ENCODE measurements at regions not wholly inside any gene's neighbourhood (a gene's known extent, or its start where the extent isn't known, plus 50 kb on each side); places are given as distances from the start of the nearest gene placed in this dataset.
"Not testable (repeated sequence)": the region's sequence is repeated elsewhere in the genome, so short reads cannot be mapped to it uniquely, and the experiment has no call there.

DNA sequence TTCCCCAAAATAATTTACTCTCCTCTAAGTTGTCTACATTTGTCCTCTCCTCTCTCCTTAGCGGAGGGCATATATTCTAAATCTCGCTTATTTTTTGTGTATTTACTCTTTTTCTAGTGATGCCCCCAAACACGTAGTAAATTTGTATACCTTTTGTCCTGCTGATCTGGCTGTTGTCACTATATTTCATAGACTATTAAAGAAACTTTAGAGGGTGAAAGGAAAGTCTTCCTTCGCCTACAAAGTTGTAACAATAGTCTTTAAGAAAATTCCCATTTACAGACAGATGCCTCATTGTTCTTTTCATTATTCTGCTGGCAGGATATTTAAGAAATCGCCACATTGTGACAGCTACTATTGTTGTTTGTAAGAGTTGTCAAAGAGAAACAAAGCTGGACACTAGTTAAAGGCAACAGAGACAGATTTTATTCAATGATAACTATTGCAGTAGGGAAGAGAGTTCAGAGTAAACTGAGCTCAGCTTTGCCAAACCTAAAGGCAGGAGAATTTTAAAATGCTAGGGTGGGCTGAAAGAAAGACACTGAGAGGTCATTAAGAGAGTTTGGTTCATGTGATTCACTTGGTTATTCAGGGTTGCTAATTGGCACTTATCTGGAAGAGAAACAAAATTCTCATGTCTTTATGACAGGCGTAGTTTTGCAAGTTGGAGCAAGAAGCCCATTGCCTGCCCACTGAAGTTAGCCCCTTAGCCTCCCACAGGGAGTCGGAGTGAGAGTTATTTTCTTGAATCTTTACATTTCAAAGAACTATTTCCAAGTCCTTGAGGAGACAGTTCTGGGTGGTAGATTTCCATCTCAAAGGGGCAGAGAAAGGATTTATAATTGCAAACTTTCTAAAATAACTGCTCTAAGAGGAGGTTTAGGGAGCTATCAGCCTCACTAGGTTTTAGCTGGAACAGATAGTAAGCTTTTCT, 1272.5 kb upstream of the SEL1L start:
- H3K4me3 ChIP-seq (ENCODE audit: low read depth, low read length) = no peak overlapping the region
- no peaks in the 10 kb centered on the region for H3K4me1 ChIP-seq (ENCODE audit: control insufficient read depth, insufficient read depth, low read length)
- no peaks in the 10 kb centered on the region for H3K36me3 ChIP-seq (ENCODE audit: control insufficient read depth in 2 of 2, insufficient read depth in 1 of 2, low read length in 2 of 2)
- no peaks in the 10 kb centered on the region for H3K9me3 ChIP-seq (ENCODE audit: control insufficient read depth, insufficient read depth, low read depth, low read length)
- H3K27ac ChIP-seq (ENCODE audit: extremely low read depth, low read depth, low read length) = no peak overlapping the region
- no peak for TF ChIP-seq ZSCAN30 (tag by site-specific recombination; IDR thresholded peaks at IDR 0.05)
- no peak for TF ChIP-seq ZNF623 (tag by site-specific recombination; IDR thresholded peaks at IDR 0.05)
- ChIA-PET POLR2A (no interaction called here), CTCF (no interaction called here)

DNA sequence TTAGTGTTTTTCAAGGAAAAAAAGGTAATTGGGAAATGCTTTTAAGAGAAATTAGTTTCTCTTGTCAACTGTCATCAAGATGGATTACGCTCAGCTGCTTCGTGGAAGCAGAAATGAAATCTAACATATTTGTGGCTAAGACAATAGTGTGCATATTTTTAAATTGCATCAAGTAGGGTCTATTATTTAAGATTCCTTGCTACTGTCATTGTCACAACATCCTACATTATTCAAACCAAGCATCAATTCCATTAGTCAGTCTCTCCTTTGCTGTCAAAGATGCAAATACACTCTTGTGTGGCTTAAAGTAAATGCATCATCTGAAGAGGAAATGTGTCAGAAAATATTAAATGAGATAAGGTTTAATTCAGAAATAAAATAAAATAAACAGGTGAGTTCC, 1277.6 kb upstream of the SEL1L start:
- no peak overlapping the region for H3K27ac ChIP-seq (ENCODE audit: extremely low read depth, low read depth, low read length)
- ChIA-PET POLR2A (no interaction called here), CTCF (no interaction called here)
- no peaks in the 10 kb centered on the region for H3K36me3 ChIP-seq (ENCODE audit: control insufficient read depth in 2 of 2, insufficient read depth in 1 of 2, low read length in 2 of 2)
- H3K9me3 ChIP-seq (ENCODE audit: control insufficient read depth, insufficient read depth, low read depth, low read length) = no peaks in the 10 kb centered on the region
- TF ChIP-seq ZNF23 (tag by site-specific recombination; IDR thresholded peaks at IDR 0.05; ENCODE audit: borderline replicate concordance) (no peak), ZNF366 (tag by site-specific recombination; conservative IDR thresholded peaks at IDR 0.05) (no peak), HIC1 (tag by site-specific recombination; IDR thresholded peaks at IDR 0.05) (no peak), ZNF292 (tag by site-specific recombination; IDR thresholded peaks at IDR 0.05; ENCODE audit: borderline replicate concordance, low read depth) (no peak), ZNF747 (tag by site-specific recombination; IDR thresholded peaks at IDR 0.05) (no peak), RBAK (tag by site-specific recombination; IDR thresholded peaks at IDR 0.05) (no peak), ZNF114 (tag by site-specific recombination; IDR thresholded peaks at IDR 0.05) (no peak), ZNF777 (tag by site-specific recombination; IDR thresholded peaks at IDR 0.05; ENCODE audit: borderline replicate concordance) (no peak), ZNF37A (tag by site-specific recombination; IDR thresholded peaks at IDR 0.05) (no peak)
- TF ChIP-seq, protein P1, sequence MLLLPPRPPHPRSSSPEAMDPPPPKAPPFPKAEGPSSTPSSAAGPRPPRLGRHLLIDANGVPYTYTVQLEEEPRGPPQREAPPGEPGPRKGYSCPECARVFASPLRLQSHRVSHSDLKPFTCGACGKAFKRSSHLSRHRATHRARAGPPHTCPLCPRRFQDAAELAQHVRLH (tag by site-specific recombination; IDR thresholded peaks at IDR 0.05) = no peak
- TF ChIP-seq, protein P2, sequence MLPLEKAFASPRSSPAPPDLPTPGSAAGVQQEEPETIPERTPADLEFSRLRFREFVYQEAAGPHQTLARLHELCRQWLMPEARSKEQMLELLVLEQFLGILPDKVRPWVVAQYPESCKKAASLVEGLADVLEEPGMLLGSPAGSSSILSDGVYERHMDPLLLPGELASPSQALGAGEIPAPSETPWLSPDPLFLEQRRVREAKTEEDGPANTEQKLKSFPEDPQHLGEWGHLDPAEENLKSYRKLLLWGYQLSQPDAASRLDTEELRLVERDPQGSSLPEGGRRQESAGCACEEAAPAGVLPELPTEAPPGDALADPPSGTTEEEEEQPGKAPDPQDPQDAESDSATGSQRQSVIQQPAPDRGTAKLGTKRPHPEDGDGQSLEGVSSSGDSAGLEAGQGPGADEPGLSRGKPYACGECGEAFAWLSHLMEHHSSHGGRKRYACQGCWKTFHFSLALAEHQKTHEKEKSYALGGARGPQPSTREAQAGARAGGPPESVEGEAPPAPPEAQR (tag by site-specific recombination; IDR thresholded peaks at IDR 0.05) = no peak
- H3K4me1 ChIP-seq (ENCODE audit: control insufficient read depth, insufficient read depth, low read length) = no peaks in the 10 kb centered on the region
- H3K4me3 ChIP-seq (ENCODE audit: low read depth, low read length) = no peak overlapping the region

GRCh38 chr14:82814339-82814738, 1280.7 kb upstream of the SEL1L start:
- H3K9me3 ChIP-seq (ENCODE audit: control insufficient read depth, insufficient read depth, low read depth, low read length); CTCF ChIA-PET; H3K4me3 ChIP-seq (ENCODE audit: low read depth, low read length): not testable (repeated sequence)

DNA sequence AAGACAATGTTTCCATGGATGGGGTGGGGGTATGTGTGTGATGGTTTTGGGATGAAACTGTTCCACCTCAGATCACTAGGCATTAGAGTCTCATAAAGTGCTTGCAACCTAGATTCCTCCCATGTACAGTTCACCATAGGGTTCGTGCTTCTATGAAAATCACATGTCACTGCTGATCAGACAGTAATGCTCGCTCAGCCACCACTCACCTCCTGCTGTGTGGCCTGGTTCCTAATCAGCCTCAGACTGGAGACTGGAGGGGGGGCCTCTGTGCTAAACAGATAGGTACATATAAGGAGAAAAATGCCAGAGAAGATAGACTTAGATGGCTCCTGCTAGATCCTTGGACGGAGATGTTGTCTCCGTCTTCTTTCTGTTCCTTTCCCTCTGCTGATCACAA, 1296.9 kb upstream of the SEL1L start:
- H3K4me3 ChIP-seq (ENCODE audit: low read depth, low read length) = no peak overlapping the region
- H3K9me3 ChIP-seq (ENCODE audit: control insufficient read depth, insufficient read depth, low read depth, low read length) = no peaks in the 10 kb centered on the region
- ChIA-PET POLR2A (no interaction called here), CTCF (no interaction called here)
- H3K27ac ChIP-seq (ENCODE audit: extremely low read depth, low read depth, low read length) = no peak overlapping the region
- no peaks in the 10 kb centered on the region for H3K4me1 ChIP-seq (ENCODE audit: control insufficient read depth, insufficient read depth, low read length)
- H3K36me3 ChIP-seq (ENCODE audit: control insufficient read depth in 2 of 2, insufficient read depth in 1 of 2, low read length in 2 of 2) = no peaks in the 10 kb centered on the region
- TF ChIP-seq, protein P3, sequence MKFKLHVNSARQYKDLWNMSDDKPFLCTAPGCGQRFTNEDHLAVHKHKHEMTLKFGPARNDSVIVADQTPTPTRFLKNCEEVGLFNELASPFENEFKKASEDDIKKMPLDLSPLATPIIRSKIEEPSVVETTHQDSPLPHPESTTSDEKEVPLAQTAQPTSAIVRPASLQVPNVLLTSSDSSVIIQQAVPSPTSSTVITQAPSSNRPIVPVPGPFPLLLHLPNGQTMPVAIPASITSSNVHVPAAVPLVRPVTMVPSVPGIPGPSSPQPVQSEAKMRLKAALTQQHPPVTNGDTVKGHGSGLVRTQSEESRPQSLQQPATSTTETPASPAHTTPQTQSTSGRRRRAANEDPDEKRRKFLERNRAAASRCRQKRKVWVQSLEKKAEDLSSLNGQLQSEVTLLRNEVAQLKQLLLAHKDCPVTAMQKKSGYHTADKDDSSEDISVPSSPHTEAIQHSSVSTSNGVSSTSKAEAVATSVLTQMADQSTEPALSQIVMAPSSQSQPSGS (tag by site-specific recombination; IDR thresholded peaks at IDR 0.05; ENCODE audit: low read depth) = no peak
- no peak for TF ChIP-seq ZNF174 (tag by site-specific recombination; IDR thresholded peaks at IDR 0.05)
- TF ChIP-seq, protein P4, sequence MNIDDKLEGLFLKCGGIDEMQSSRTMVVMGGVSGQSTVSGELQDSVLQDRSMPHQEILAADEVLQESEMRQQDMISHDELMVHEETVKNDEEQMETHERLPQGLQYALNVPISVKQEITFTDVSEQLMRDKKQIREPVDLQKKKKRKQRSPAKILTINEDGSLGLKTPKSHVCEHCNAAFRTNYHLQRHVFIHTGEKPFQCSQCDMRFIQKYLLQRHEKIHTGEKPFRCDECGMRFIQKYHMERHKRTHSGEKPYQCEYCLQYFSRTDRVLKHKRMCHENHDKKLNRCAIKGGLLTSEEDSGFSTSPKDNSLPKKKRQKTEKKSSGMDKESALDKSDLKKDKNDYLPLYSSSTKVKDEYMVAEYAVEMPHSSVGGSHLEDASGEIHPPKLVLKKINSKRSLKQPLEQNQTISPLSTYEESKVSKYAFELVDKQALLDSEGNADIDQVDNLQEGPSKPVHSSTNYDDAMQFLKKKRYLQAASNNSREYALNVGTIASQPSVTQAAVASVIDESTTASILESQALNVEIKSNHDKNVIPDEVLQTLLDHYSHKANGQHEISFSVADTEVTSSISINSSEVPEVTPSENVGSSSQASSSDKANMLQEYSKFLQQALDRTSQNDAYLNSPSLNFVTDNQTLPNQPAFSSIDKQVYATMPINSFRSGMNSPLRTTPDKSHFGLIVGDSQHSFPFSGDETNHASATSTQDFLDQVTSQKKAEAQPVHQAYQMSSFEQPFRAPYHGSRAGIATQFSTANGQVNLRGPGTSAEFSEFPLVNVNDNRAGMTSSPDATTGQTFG (tag by site-specific recombination; IDR thresholded peaks at IDR 0.05; ENCODE audit: borderline replicate concordance) = no peak
- no peak for TF ChIP-seq ZNF391 (tag by site-specific recombination; IDR thresholded peaks at IDR 0.05; ENCODE audit: borderline replicate concordance, low read depth)
- no peak for TF ChIP-seq MEIS1 (CRISPR knock-in tag; IDR thresholded peaks at IDR 0.05; ENCODE audit: borderline replicate concordance)
- TF ChIP-seq ZNF521 (tag by site-specific recombination; IDR thresholded peaks at IDR 0.05) = no peak
- TF ChIP-seq ZNF544 (tag by site-specific recombination; IDR thresholded peaks at IDR 0.05) = no peak

More at GRCh38 chr14:82814339-82814738, 1280.7 kb upstream of the SEL1L start:
- H3K27ac ChIP-seq (ENCODE audit: extremely low read depth, low read depth, low read length); POLR2A ChIA-PET; H3K36me3 ChIP-seq (ENCODE audit: control insufficient read depth in 2 of 2, insufficient read depth in 1 of 2, low read length in 2 of 2); H3K4me1 ChIP-seq (ENCODE audit: control insufficient read depth, insufficient read depth, low read length): not testable (repeated sequence)
